ENCODE measurements at regions not wholly inside any gene's neighbourhood (a gene's known extent, or its start where the extent isn't known, plus 50 kb on each side); places are given as distances from the start of the nearest gene placed in this dataset.

GRCh38 chr10:117911684-117912083 is 135.1 kb downstream of the RAB11FIP2 start:
- no peak for TF ChIP-seq POLR2A (IDR thresholded peaks at IDR 0.05)
- TF ChIP-seq, protein P1, sequence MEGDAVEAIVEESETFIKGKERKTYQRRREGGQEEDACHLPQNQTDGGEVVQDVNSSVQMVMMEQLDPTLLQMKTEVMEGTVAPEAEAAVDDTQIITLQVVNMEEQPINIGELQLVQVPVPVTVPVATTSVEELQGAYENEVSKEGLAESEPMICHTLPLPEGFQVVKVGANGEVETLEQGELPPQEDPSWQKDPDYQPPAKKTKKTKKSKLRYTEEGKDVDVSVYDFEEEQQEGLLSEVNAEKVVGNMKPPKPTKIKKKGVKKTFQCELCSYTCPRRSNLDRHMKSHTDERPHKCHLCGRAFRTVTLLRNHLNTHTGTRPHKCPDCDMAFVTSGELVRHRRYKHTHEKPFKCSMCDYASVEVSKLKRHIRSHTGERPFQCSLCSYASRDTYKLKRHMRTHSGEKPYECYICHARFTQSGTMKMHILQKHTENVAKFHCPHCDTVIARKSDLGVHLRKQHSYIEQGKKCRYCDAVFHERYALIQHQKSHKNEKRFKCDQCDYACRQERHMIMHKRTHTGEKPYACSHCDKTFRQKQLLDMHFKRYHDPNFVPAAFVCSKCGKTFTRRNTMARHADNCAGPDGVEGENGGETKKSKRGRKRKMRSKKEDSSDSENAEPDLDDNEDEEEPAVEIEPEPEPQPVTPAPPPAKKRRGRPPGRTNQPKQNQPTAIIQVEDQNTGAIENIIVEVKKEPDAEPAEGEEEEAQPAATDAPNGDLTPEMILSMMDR (IDR thresholded peaks at IDR 0.05): no peak

DNA sequence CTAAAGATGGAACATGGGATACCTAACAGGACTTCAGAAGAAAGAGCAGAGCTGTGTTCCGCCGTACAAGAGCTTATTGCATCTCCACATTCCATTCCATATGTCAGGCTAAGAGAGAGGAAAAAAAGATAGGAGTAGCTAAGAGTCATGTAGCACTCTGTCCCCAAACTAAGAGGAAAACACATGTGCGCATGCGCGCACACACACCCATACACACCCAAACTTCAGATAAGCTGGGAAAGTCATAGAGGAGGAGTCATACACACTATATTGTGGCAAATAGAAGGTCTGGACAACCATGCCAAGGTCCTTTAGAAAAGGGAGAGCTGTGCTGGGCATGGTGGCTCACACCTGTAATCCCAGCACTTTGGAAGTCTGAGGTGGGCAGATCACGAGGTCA is 132.4 kb downstream of the RAB11FIP2 start:
- intact Hi-C loops (cut with DNase I): no loop called here
- WGBS, 2 donors: 85 to 87% methylated on average over 6 of the region's 6 CpGs

More at GRCh38 chr10:117911684-117912083, 135.1 kb downstream of the RAB11FIP2 start:
- no peaks in the 10 kb centered on the region for H3K27me3 ChIP-seq
- H3K9me3 ChIP-seq: no peaks in the 10 kb centered on the region
- 68 to 74% methylated on average over 2 of the region's 2 CpGs for WGBS, 2 donors
- no peaks in the 10 kb centered on the region for H3K4me1 ChIP-seq
- no peak overlapping the region for H3K27ac ChIP-seq
- no peaks in the 10 kb centered on the region for H3K36me3 ChIP-seq (replicated peaks in 1 of 2; ENCODE audit: insufficient read depth in 1 of 2, low read depth in 2 of 2)
- ATAC-seq (no peak), DNase-seq (no peak)
- intact Hi-C loops (cut with DNase I): no loop called here
- H3K4me3 ChIP-seq: no peak overlapping the region

GRCh38 chr10:117920956-117921355 is 125.8 kb downstream of the RAB11FIP2 start:
- ATAC-seq: no peak
- Histone ChIP-seq H3K27me3 (no peaks in the 10 kb centered on the region), H3K27ac (no peak overlapping the region), H3K9me3 (no peaks in the 10 kb centered on the region), H3K4me3 (no peak overlapping the region), H3K4me1 (no peaks in the 10 kb centered on the region), H3K36me3 (replicated peaks in 1 of 2; ENCODE audit: insufficient read depth in 1 of 2, low read depth in 2 of 2) (no peaks in the 10 kb centered on the region)
- DNase-seq: no peak
- intact Hi-C loops (cut with DNase I): no loop called here
- TF ChIP-seq POLR2A (IDR thresholded peaks at IDR 0.05): no peak
- TF ChIP-seq, protein P1 (IDR thresholded peaks at IDR 0.05): no peak
- WGBS, 2 donors: 60 to 61% methylated on average over 3 of the region's 3 CpGs

More for the DNA sequence above, 132.4 kb downstream of the RAB11FIP2 start:
- no peaks in the 10 kb centered on the region for H3K36me3 ChIP-seq (replicated peaks in 1 of 2; ENCODE audit: insufficient read depth in 1 of 2, low read depth in 2 of 2)
- no peaks in the 10 kb centered on the region for H3K9me3 ChIP-seq
- DNase-seq (no peak), ATAC-seq (no peak)
- H3K4me3 ChIP-seq: no peak overlapping the region
- no peak overlapping the region for H3K27ac ChIP-seq
- TF ChIP-seq POLR2A (IDR thresholded peaks at IDR 0.05): no peak
- TF ChIP-seq, protein P1 (IDR thresholded peaks at IDR 0.05): no peak
- no peaks in the 10 kb centered on the region for H3K27me3 ChIP-seq
- no peaks in the 10 kb centered on the region for H3K4me1 ChIP-seq

- Histone ChIP-seq H3K4me3 (no peak overlapping the region), H3K9me3 (no peaks in the 10 kb centered on the region), H3K36me3 (replicated peaks in 1 of 2; ENCODE audit: insufficient read depth in 1 of 2, low read depth in 2 of 2) (no peaks in the 10 kb centered on the region), H3K27me3 (no peaks in the 10 kb centered on the region), H3K27ac (no peak overlapping the region), H3K4me1 (no peaks in the 10 kb centered on the region)
- DNase-seq: no peak
- WGBS, 2 donors: 72 to 83% methylated on average over 11 of the region's 11 CpGs
- TF ChIP-seq POLR2A (IDR thresholded peaks at IDR 0.05): no peak
- TF ChIP-seq, protein P1 (IDR thresholded peaks at IDR 0.05): no peak
- no peak for ATAC-seq
- intact Hi-C loops (cut with DNase I): no loop called here
Measured at GRCh38 chr10:117921421-117921820, 125.3 kb downstream of the RAB11FIP2 start.

DNA sequence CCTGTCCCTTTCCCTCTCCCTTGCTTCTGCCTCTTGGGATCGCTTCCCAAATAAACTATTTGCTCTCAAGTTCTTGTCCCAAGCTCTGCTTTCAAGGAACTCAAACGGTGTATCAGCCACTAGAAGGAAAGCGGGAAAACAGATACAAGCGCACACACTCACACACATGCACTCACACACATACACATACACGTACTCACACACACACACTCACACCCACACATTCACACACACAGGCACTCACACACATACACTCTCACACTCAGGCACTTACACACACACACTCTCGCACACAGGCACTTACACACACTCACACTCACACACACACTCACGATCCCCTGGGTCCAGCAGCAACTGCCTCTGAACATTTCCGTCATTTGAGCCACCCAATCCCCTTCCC is 121.9 kb downstream of the RAB11FIP2 start:
- no peak for TF ChIP-seq POLR2A (IDR thresholded peaks at IDR 0.05)
- TF ChIP-seq, protein P1 (IDR thresholded peaks at IDR 0.05): no peak
- ATAC-seq (no peak), DNase-seq (no peak)
- H3K27ac ChIP-seq: no peak overlapping the region
- H3K9me3 ChIP-seq: no peaks in the 10 kb centered on the region
- no peaks in the 10 kb centered on the region for H3K4me1 ChIP-seq
- WGBS, 2 donors: 82 to 86% methylated on average over 8 of the region's 8 CpGs
- H3K27me3 ChIP-seq: no peaks in the 10 kb centered on the region
- no peak overlapping the region for H3K4me3 ChIP-seq
- H3K36me3 ChIP-seq (replicated peaks in 1 of 2; ENCODE audit: insufficient read depth in 1 of 2, low read depth in 2 of 2): no peaks in the 10 kb centered on the region
- intact Hi-C loops (cut with DNase I): no loop called here
